Bronchial epithelial cell (primary cell): ENCODE measurements at regions not wholly inside any gene's neighbourhood (a gene's known extent, or its start where the extent isn't known, plus 50 kb on each side); places are given as distances from the start of the nearest gene placed in this dataset.

Experiments
- DNase-seq: peaks from one replicate; pipeline ENCODE4 v3.0.0-alpha.2; 2010; ENCODE audit warnings: low read depth
- FAIRE-seq: peaks from 2 replicates; lab custom pipeline; 2011; peaks lifted over from hg19 to GRCh38; lab: Jason Lieb, UNC
- H3K27me3 ChIP-seq: 2 replicates; pipeline ENCODE4 v1.5.1; 2011; ENCODE audit warnings: low read length; ENCODE audit not compliant: control insufficient read depth, insufficient read depth
- H3K36me3 ChIP-seq: 2 replicates; pipeline ENCODE4 v1.5.1; 2011; ENCODE audit warnings: low read length; ENCODE audit not compliant: control insufficient read depth, insufficient read depth
- H3K4me3 ChIP-seq: 2 replicates; pipeline ENCODE4 v1.5.1; 2011; ENCODE audit warnings: mild to moderate bottlenecking, low read depth, low read length, control low read depth
- CTCF ChIP-seq: IDR thresholded peaks from 2 replicates; pipeline ENCODE4 v1.5.1; 2011; ENCODE audit warnings: mild to moderate bottlenecking, moderate library complexity, low read length, control low read depth, inconsistent platforms; ENCODE audit not compliant: insufficient read depth, severe bottlenecking

- Histone ChIP-seq H3K4me3 (no peak overlapping the region), H3K36me3 (no peaks in the 10 kb centered on the region), H3K27me3 (peaks cover 3% of the 10 kb centered on the region)
- TF ChIP-seq CTCF = no peak
- FAIRE-seq (no peak), DNase-seq (no peak)
Observed at GRCh38 chr1:47685763-47686066, 247.9 kb downstream of the FOXD2 start.

- Histone ChIP-seq H3K27me3 (peaks cover 3% of the 10 kb centered on the region), H3K36me3 (no peaks in the 10 kb centered on the region), H3K4me3 (no peak overlapping the region)
- no peak for TF ChIP-seq CTCF
- no peak for DNase-seq
- FAIRE-seq = no peak
Observed at GRCh38 chr1:47686731-47687630, 249.1 kb downstream of the FOXD2 start.

- Histone ChIP-seq H3K36me3 (no peaks in the 10 kb centered on the region), H3K27me3 (peaks cover 3% of the 10 kb centered on the region), H3K4me3 (no peak overlapping the region)
- TF ChIP-seq CTCF = no peak
- FAIRE-seq (no peak), DNase-seq (no peak)
Observed at GRCh38 chr1:47687631-47688460, 250.0 kb downstream of the FOXD2 start.

- no peak for TF ChIP-seq CTCF
- FAIRE-seq = no peak
Observed at GRCh38 chr1:47688461-47689296, 250.8 kb downstream of the FOXD2 start.

GRCh38 chr1:47689894-47690293, 252.1 kb downstream of the FOXD2 start:
- DNase-seq (no peak), FAIRE-seq (no peak)
- Histone ChIP-seq H3K36me3 (no peaks in the 10 kb centered on the region), H3K4me3 (no peak overlapping the region), H3K27me3 (peaks cover 3% of the 10 kb centered on the region)
- no peak for TF ChIP-seq CTCF

More at GRCh38 chr1:47688461-47689296, 250.8 kb downstream of the FOXD2 start:
- Histone ChIP-seq H3K4me3 (no peak overlapping the region), H3K36me3 (no peaks in the 10 kb centered on the region), H3K27me3 (peaks cover 3% of the 10 kb centered on the region)
- DNase-seq = no peak
